ENCODE measurements at regions not wholly inside any gene's neighbourhood (a gene's known extent, or its start where the extent isn't known, plus 50 kb on each side); places are given as distances from the start of the nearest gene placed in this dataset.
A peak's percentile ranks its signal among the peaks of the same experiment; 100 is the strongest.

- Histone ChIP-seq H3K4me1 (ENCODE audit: control insufficient read depth, insufficient read depth, low read length) (peaks cover 21% of the 10 kb centered on the region), H4K91ac (ENCODE audit: insufficient read depth, low read depth, low read length) (peak overlapping the region; percentile 82), H3K9me3 (ENCODE audit: control insufficient read depth, insufficient read depth, low read length) (no peaks in the 10 kb centered on the region), H2BK15ac (ENCODE audit: low read depth, low read length) (peak overlapping the region; percentile 68; the same call in 2 of the 3 replicates), H3K36me3 (ENCODE audit: control insufficient read depth, insufficient read depth, low read length) (no peaks in the 10 kb centered on the region), H3K9me1 (ENCODE audit: insufficient read depth, low read length) (peaks cover 6% of the 10 kb centered on the region), H3K27ac (ENCODE audit: insufficient read depth, low read length) (peak overlapping the region; percentile 73; the same call in 1 of the 2 replicates), H3K9ac (ENCODE audit: low read depth, low read length) (0 out of 2 replicates have a peak overlapping the region, but pooled peaks have one; percentile 4), H2BK5ac (ENCODE audit: low read depth, low read length, poor library complexity, severe bottlenecking) (peak overlapping the region; percentile 95), H2AFZ (replicated peaks; ENCODE audit: low read length, poor library complexity) (peak overlapping the region; percentile 64), H4K20me1 (ENCODE audit: insufficient read depth, low read length) (no peaks in the 10 kb centered on the region), H3K79me1 (ENCODE audit: low read depth in 1 of 2, low read length in 2 of 2) (no peaks in the 10 kb centered on the region), H4K5ac (ENCODE audit: low read depth, low read length) (peak overlapping the region; percentile 65), H3K18ac (ENCODE audit: low read depth, low read length) (peak overlapping the region; percentile 82), H3K4me3 (ENCODE audit: insufficient read depth, low read depth, low read length) (no peak overlapping the region), H3K23ac (ENCODE audit: low read depth, low read length) (peak overlapping the region; percentile 83), H2BK120ac (ENCODE audit: low read depth, low read length) (peak overlapping the region; percentile 97), H3K4me2 (ENCODE audit: low read depth, low read length) (peak overlapping the region; percentile 29; the same call in 1 of the 2 replicates), H2BK20ac (ENCODE audit: low read depth, low read length) (peak overlapping the region; percentile 86), H2AK9ac (replicated peaks; ENCODE audit: low read depth, low read length, poor library complexity) (peak overlapping the region; percentile 56), H2AK5ac (ENCODE audit: low read depth, low read length) (peak overlapping the region; percentile 81), H3K27me3 (ENCODE audit: control insufficient read depth, insufficient read depth, low read length) (no peaks in the 10 kb centered on the region), H3K56ac (ENCODE audit: extremely low read depth, insufficient read depth, low read length) (peak overlapping the region; percentile 46), H3K14ac (replicated peaks; ENCODE audit: low read depth, low read length) (peak overlapping the region; percentile 30), H4K8ac (ENCODE audit: low read depth in 2 of 2, low read length in 2 of 2) (peak overlapping the region; percentile 42 to 79), H3K4ac (ENCODE audit: low read depth, low read length) (peak overlapping the region; percentile 74)
- ChIA-PET POLR2A (ENCODE audit: unreplicated experiment) (no interaction called here), CTCF (interaction anchor here (0.6 kb wide), 1 partner anchor 493 kb away, joined by 4 read pairs; no protein-coding TSS in a partner anchor)
- ATAC-seq (ENCODE audit: low read depth) (peak; percentile 73), DNase-seq (peak; percentile 99)
- WGBS, 2 experiments (ENCODE audit: extremely low coverage in 2 of 2, insufficient read length in 1 of 2) = 0% methylated on average over 4 of the region's 8 CpGs; no CpG with 5 or more reads in 1 of the 2 experiments
- TF ChIP-seq RAD21 (IDR thresholded peaks at IDR 0.05; ENCODE audit: low read length) (peak; percentile 30; the same call in 1 of the 2 replicates), CEBPB (IDR thresholded peaks at IDR 0.05; ENCODE audit: low read depth, low read length) (peak; percentile 98), RCOR1 (IDR thresholded peaks at IDR 0.05; ENCODE audit: insufficient replicate concordance, low read length) (no peak), NFE2L2 (IDR thresholded peaks at IDR 0.05; ENCODE audit: low read depth, low read length) (peak; percentile 40; the same call in 1 of the 2 replicates), SMC3 (IDR thresholded peaks at IDR 0.05; ENCODE audit: low read depth, low read length) (peak; percentile 4; the same call in 1 of the 2 replicates), POLR2A (IDR thresholded peaks at IDR 0.05; ENCODE audit: low read depth, low read length) (peak; percentile 40), BHLHE40 (IDR thresholded peaks at IDR 0.05; ENCODE audit: low read depth, low read length) (peak; percentile 44; the same call in 1 of the 2 replicates), CHD1 (IDR thresholded peaks at IDR 0.05; ENCODE audit: low read depth, low read length) (no peak), MXI1 (IDR thresholded peaks at IDR 0.05; ENCODE audit: borderline replicate concordance, low read depth, low read length) (peak; percentile 45; the same call in 1 of the 2 replicates), FOS (IDR thresholded peaks at IDR 0.05; ENCODE audit: low read depth, low read length) (peak; percentile 98), MAFK (IDR thresholded peaks at IDR 0.05; ENCODE audit: low read depth, low read length) (peak; percentile 58)
- TF ChIP-seq, protein P1, sequence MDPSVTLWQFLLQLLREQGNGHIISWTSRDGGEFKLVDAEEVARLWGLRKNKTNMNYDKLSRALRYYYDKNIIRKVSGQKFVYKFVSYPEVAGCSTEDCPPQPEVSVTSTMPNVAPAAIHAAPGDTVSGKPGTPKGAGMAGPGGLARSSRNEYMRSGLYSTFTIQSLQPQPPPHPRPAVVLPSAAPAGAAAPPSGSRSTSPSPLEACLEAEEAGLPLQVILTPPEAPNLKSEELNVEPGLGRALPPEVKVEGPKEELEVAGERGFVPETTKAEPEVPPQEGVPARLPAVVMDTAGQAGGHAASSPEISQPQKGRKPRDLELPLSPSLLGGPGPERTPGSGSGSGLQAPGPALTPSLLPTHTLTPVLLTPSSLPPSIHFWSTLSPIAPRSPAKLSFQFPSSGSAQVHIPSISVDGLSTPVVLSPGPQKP (IDR thresholded peaks at IDR 0.05; ENCODE audit: borderline replicate concordance, low read depth, low read length) = no peak
- TF ChIP-seq, protein P2, sequence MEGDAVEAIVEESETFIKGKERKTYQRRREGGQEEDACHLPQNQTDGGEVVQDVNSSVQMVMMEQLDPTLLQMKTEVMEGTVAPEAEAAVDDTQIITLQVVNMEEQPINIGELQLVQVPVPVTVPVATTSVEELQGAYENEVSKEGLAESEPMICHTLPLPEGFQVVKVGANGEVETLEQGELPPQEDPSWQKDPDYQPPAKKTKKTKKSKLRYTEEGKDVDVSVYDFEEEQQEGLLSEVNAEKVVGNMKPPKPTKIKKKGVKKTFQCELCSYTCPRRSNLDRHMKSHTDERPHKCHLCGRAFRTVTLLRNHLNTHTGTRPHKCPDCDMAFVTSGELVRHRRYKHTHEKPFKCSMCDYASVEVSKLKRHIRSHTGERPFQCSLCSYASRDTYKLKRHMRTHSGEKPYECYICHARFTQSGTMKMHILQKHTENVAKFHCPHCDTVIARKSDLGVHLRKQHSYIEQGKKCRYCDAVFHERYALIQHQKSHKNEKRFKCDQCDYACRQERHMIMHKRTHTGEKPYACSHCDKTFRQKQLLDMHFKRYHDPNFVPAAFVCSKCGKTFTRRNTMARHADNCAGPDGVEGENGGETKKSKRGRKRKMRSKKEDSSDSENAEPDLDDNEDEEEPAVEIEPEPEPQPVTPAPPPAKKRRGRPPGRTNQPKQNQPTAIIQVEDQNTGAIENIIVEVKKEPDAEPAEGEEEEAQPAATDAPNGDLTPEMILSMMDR (conservative IDR thresholded peaks at IDR 0.05; ENCODE audit: low read depth, low read length) = no peak
- in situ Hi-C loops (cut with MboI; ENCODE audit: low sequenced_read_pairs) (no loop called here), intact Hi-C loops (cut with micrococcal nuclease) (loop anchor here (1.0 to 10.0 kb wide), 5 partner anchors 113 to 521 kb away; partner anchors contain the start of gene KLF4), dilution Hi-C loops (cut with HindIII; ENCODE audit: low sequenced_read_pairs, unreplicated experiment) (no loop called here)
- BruUV-seq (replicated peaks) = no TSS peak
These were observed 261.4 kb upstream of the KLF4 start for GRCh38 chr9:107750741-107751566.
